HEK293 (cell line): ENCODE measurements at regions not wholly inside any gene's neighbourhood (a gene's known extent, or its start where the extent isn't known, plus 50 kb on each side); places are given as distances from the start of the nearest gene placed in this dataset.

ENCODE experiments used
- CTCF ChIA-PET: fragments of 350-600 bp; formaldehyde crosslinking; extraction: SDS; loops from one replicate; lab custom pipeline; 2021; ENCODE audit warnings: antibody characterized with exemption; lab: Yijun Ruan, JAX
- POLR2A ChIA-PET: fragments of 300-600 bp; formaldehyde crosslinking; extraction: SDS; loops from one replicate; lab custom pipeline; 2020; ENCODE audit warnings: antibody characterized with exemption, inconsistent platforms; lab: Yijun Ruan, JAX
- H3K27ac ChIP-seq: fragments of 200-500 bp; sonication (Bioruptor generic); 2 replicates; pipeline ENCODE4 v1.5.1; 2014; ENCODE audit warnings: low read depth, low read length, control low read depth, inconsistent platforms; ENCODE audit errors: extremely low read depth
- H3K36me3 ChIP-seq, 2 experiments: fragments of 200-500 bp in 1 of 2; sonication (Bioruptor generic) in 1 of 2; 1 replicate in 1 of 2; 2 replicates in 1 of 2; pipeline ENCODE4 v1.5.1; 2014 to 2017; ENCODE audit warnings: inconsistent platforms in 2 of 2, low read length in 2 of 2; ENCODE audit not compliant: control insufficient read depth in 2 of 2, insufficient read depth in 1 of 2
- H3K4me1 ChIP-seq: fragments of 200-500 bp; sonication (Bioruptor generic); 2 replicates; pipeline ENCODE4 v1.5.1; 2014; ENCODE audit warnings: mild to moderate bottlenecking, low read length, inconsistent platforms; ENCODE audit not compliant: control insufficient read depth, insufficient read depth
- H3K4me3 ChIP-seq: 2 replicates; pipeline ENCODE4 v1.5.1; 2011; ENCODE audit warnings: low read depth, mild to moderate bottlenecking, control low read depth, low read length, moderate library complexity
- H3K9me3 ChIP-seq: fragments of 200-500 bp; sonication (Bioruptor generic); 2 replicates; pipeline ENCODE4 v1.5.1; 2014; ENCODE audit warnings: low read depth, low read length, inconsistent platforms; ENCODE audit not compliant: control insufficient read depth, insufficient read depth
- GLI2 ChIP-seq: fragments of 450-650 bp; formaldehyde crosslinking; IDR thresholded peaks from 2 replicates; pipeline ENCODE4; 2017; ENCODE audit warnings: missing biosample characterization, missing genetic modification characterization, low read depth, borderline replicate concordance
- RBAK ChIP-seq: fragments of 450-650 bp; formaldehyde crosslinking; IDR thresholded peaks from 2 replicates; pipeline ENCODE4 v1.5.1; 2016; ENCODE audit warnings: missing biosample characterization, missing genetic modification characterization
- ZBTB11 ChIP-seq: fragments of 450-650 bp; formaldehyde crosslinking; conservative IDR thresholded peaks from 2 replicates; pipeline ENCODE4 v1.5.1; 2016; ENCODE audit warnings: low read depth, missing biosample characterization, missing genetic modification characterization
- ZBTB20 ChIP-seq: fragments of 450-650 bp; formaldehyde crosslinking; IDR thresholded peaks from 2 replicates; pipeline ENCODE4 v1.5.1; 2016; ENCODE audit warnings: missing biosample characterization, missing genetic modification characterization
- ZBTB7A ChIP-seq: fragments of 450-650 bp; formaldehyde crosslinking; IDR thresholded peaks from 2 replicates; pipeline ENCODE4 v1.5.1; 2016; ENCODE audit warnings: low read depth, missing biosample characterization, missing genetic modification characterization
- ZEB2 ChIP-seq: fragments of 450-650 bp; formaldehyde crosslinking; IDR thresholded peaks from 2 replicates; pipeline ENCODE4 v1.5.1; 2016; ENCODE audit warnings: missing biosample characterization, missing genetic modification characterization
- ZFP41 ChIP-seq: fragments of 450-650 bp; formaldehyde crosslinking; IDR thresholded peaks from 2 replicates; pipeline ENCODE4 v1.5.1; 2016; ENCODE audit warnings: missing biosample characterization, missing genetic modification characterization, borderline replicate concordance
- ZNF155 ChIP-seq: fragments of 450-650 bp; formaldehyde crosslinking; IDR thresholded peaks from 2 replicates; pipeline ENCODE4 v1.5.1; 2016; ENCODE audit warnings: missing biosample characterization, missing genetic modification characterization
- ZNF169 ChIP-seq: fragments of 450-650 bp; formaldehyde crosslinking; IDR thresholded peaks from 2 replicates; pipeline ENCODE4 v1.5.1; 2016; ENCODE audit warnings: missing biosample characterization, missing genetic modification characterization
- ZNF311 ChIP-seq: fragments of 450-650 bp; formaldehyde crosslinking; IDR thresholded peaks from 2 replicates; pipeline ENCODE4 v1.5.1; 2017; ENCODE audit warnings: missing biosample characterization, missing genetic modification characterization, borderline replicate concordance
- ZNF350 ChIP-seq: fragments of 450-650 bp; formaldehyde crosslinking; IDR thresholded peaks from 2 replicates; pipeline ENCODE4 v1.5.0; 2017; ENCODE audit warnings: missing biosample characterization, mild to moderate bottlenecking, missing genetic modification characterization
- ZNF391 ChIP-seq: fragments of 450-650 bp; formaldehyde crosslinking; IDR thresholded peaks from 2 replicates; pipeline ENCODE4 v1.5.1; 2016; ENCODE audit warnings: low read depth, missing biosample characterization, missing genetic modification characterization, borderline replicate concordance
- ZNF404 ChIP-seq: fragments of 450-650 bp; formaldehyde crosslinking; IDR thresholded peaks from 2 replicates; pipeline ENCODE4 v1.5.1; 2017; ENCODE audit warnings: missing biosample characterization, missing genetic modification characterization
- ZNF621 ChIP-seq: fragments of 450-650 bp; formaldehyde crosslinking; IDR thresholded peaks from 2 replicates; pipeline ENCODE4 v1.5.1; 2017; ENCODE audit warnings: missing biosample characterization, missing genetic modification characterization
- ZNF654 ChIP-seq: fragments of 450-650 bp; formaldehyde crosslinking; IDR thresholded peaks from 2 replicates; pipeline ENCODE4 v1.5.1; 2016; ENCODE audit warnings: low read depth, missing biosample characterization, missing genetic modification characterization
- ZNF664 ChIP-seq: fragments of 450-650 bp; formaldehyde crosslinking; IDR thresholded peaks from 2 replicates; pipeline ENCODE4 v1.5.1; 2016; ENCODE audit warnings: missing biosample characterization, missing genetic modification characterization
- ZNF701 ChIP-seq: fragments of 450-650 bp; formaldehyde crosslinking; IDR thresholded peaks from 2 replicates; pipeline ENCODE4 v1.5.1; 2016; ENCODE audit warnings: missing biosample characterization, missing genetic modification characterization
- ZNF776 ChIP-seq: fragments of 450-650 bp; formaldehyde crosslinking; IDR thresholded peaks from 2 replicates; pipeline ENCODE4 v1.5.0; 2017; ENCODE audit warnings: missing biosample characterization, missing genetic modification characterization, borderline replicate concordance
- ZNF777 ChIP-seq: fragments of 450-650 bp; formaldehyde crosslinking; IDR thresholded peaks from 2 replicates; pipeline ENCODE4 v1.5.1; 2017; ENCODE audit warnings: missing biosample characterization, missing genetic modification characterization, borderline replicate concordance
- ZNF785 ChIP-seq: fragments of 450-650 bp; formaldehyde crosslinking; IDR thresholded peaks from 2 replicates; pipeline ENCODE4 v1.5.1; 2016; ENCODE audit warnings: missing biosample characterization, missing genetic modification characterization
- ZNF837 ChIP-seq: fragments of 450-650 bp; formaldehyde crosslinking; IDR thresholded peaks from 2 replicates; pipeline ENCODE4 v1.5.1; 2016; ENCODE audit warnings: missing biosample characterization, missing genetic modification characterization
- TF ChIP-seq, protein P1 (sequence below): fragments of 450-650 bp; formaldehyde crosslinking; IDR thresholded peaks from 2 replicates; pipeline ENCODE4 v1.5.1; 2016; ENCODE audit warnings: missing biosample characterization, missing genetic modification characterization
- TF ChIP-seq, protein P2 (sequence below): IDR thresholded peaks from 2 replicates; pipeline ENCODE4 v1.6.1; 2011; ENCODE audit warnings: mild to moderate bottlenecking, low read depth, low read length, borderline replicate concordance

DNA sequence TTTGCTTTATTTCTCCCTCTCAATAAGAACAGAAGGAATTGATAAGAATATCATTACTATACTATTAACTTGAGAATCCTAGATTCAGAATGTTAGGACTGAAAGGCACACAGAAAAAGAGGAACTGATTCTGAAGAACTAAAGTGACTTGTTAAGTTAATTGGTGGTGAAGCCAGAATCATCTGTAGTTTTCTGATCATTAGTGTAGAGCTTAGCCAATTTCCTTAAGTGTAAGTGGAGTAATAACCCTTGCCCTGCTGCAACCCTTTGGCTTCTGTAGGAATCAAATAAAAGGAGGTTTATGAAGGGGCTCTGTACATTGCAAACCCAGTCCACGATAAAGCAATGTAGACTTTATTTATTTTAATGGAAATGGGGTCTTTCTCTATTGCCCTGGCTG is 1186.0 kb downstream of the SORCS3 start:
- Histone ChIP-seq H3K9me3 (no peaks in the 10 kb centered on the region), H3K4me3 (no peak overlapping the region), H3K4me1 (no peaks in the 10 kb centered on the region), H3K27ac (no peak overlapping the region), H3K36me3 (no peaks in the 10 kb centered on the region)
- CTCF ChIA-PET = no interaction called here
- TF ChIP-seq ZNF776 (tag by site-specific recombination) (no peak), ZBTB7A (tag by site-specific recombination) (no peak), ZBTB20 (tag by site-specific recombination) (no peak)
- TF ChIP-seq, protein P1, sequence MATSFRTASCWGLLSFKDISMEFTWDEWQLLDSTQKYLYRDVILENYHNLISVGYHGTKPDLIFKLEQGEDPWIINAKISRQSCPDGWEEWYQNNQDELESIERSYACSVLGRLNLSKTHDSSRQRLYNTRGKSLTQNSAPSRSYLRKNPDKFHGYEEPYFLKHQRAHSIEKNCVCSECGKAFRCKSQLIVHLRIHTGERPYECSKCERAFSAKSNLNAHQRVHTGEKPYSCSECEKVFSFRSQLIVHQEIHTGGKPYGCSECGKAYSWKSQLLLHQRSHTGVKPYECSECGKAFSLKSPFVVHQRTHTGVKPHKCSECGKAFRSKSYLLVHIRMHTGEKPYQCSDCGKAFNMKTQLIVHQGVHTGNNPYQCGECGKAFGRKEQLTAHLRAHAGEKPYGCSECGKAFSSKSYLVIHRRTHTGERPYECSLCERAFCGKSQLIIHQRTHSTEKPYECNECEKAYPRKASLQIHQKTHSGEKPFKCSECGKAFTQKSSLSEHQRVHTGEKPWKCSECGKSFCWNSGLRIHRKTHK (tag by site-specific recombination) = no peak
- TF ChIP-seq, all 188 proteins: peak for 0
- POLR2A ChIA-PET = no interaction called here

DNA sequence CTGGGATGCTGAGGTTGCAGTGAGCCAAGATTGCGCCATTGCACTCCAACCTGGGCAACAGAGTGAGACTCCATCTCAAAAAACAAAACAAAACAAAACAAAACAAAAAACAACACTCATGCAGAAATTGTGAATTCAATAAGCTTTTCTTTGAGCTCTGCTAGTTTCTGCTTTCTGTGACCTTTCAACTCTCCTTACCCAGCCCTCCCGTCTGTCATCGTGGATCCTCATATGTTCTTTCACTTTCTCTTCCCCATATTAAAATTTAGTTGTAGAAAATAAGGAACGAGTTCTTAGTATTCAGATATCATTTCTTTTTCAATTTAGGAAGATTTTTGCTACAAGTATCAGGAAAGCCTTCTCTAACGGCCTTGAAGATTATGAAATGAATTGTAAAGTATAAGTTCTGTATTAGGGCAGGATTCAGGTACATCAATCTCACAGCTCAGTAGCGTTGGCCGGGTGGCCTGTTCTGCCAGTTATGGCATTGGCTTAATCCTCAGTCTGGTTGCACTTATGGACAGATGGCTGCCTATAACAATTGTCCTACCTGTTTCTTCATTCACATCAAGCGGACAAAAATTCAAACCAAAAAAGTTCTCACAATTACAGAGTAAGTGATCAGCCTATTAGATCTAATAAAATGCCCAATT is 1167.0 kb downstream of the SORCS3 start:
- Histone ChIP-seq H3K36me3 (no peaks in the 10 kb centered on the region), H3K9me3 (no peaks in the 10 kb centered on the region), H3K27ac (no peak overlapping the region)
- POLR2A ChIA-PET = no interaction called here
- CTCF ChIA-PET = no interaction called here
- no peak for TF ChIP-seq ZNF155 (tag by site-specific recombination)
- TF ChIP-seq ZNF777 = no peak
- TF ChIP-seq ZNF776 (tag by site-specific recombination) = no peak
- TF ChIP-seq ZNF350 = no peak
- no peak for TF ChIP-seq ZNF785 (tag by site-specific recombination)
- TF ChIP-seq ZNF837 (tag by site-specific recombination) = no peak
- TF ChIP-seq, all 188 proteins: peak for 0
- H3K4me3 ChIP-seq = no peak overlapping the region
- no peaks in the 10 kb centered on the region for H3K4me1 ChIP-seq

DNA sequence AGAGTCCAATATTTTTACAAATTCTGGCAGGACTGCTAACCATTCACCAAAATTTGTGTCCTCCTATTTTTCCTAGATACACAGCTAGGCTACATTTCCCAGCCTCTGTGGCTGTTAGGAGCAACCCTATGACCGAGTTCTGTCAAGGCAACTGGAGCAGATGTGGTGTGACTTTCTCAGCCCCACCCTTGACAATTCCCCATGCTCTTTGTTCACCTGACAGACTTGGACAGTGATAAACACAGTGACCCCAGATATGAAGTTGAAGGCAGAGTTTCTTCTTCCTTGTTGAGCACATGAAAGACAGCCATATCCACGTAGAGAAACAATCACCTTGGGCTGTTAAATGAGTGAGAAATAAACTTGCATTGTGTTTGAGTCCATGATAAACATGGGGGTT is 1162.1 kb downstream of the SORCS3 start:
- TF ChIP-seq ZNF169 (tag by site-specific recombination) = no peak
- TF ChIP-seq ZNF664 (tag by site-specific recombination) = no peak
- TF ChIP-seq ZEB2 (tag by site-specific recombination) = no peak
- no peak for TF ChIP-seq ZNF654 (tag by site-specific recombination)
- TF ChIP-seq ZNF621 (tag by site-specific recombination) = no peak
- TF ChIP-seq ZFP41 (tag by site-specific recombination) = no peak
- no peak for TF ChIP-seq ZNF391 (tag by site-specific recombination)
- TF ChIP-seq, protein P2, sequence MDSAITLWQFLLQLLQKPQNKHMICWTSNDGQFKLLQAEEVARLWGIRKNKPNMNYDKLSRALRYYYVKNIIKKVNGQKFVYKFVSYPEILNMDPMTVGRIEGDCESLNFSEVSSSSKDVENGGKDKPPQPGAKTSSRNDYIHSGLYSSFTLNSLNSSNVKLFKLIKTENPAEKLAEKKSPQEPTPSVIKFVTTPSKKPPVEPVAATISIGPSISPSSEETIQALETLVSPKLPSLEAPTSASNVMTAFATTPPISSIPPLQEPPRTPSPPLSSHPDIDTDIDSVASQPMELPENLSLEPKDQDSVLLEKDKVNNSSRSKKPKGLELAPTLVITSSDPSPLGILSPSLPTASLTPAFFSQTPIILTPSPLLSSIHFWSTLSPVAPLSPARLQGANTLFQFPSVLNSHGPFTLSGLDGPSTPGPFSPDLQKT = no peak
- no peak for TF ChIP-seq ZNF701
- no peak for TF ChIP-seq ZBTB11 (tag by site-specific recombination)
- no peak for TF ChIP-seq ZNF404 (tag by site-specific recombination)
- no peak for TF ChIP-seq RBAK (tag by site-specific recombination)
- TF ChIP-seq ZNF311 (tag by site-specific recombination) = no peak
- TF ChIP-seq GLI2 (tag by site-specific recombination) = no peak
- ChIA-PET POLR2A (no interaction called here), CTCF (no interaction called here)

More for the DNA sequence above, 1162.1 kb downstream of the SORCS3 start:
- Histone ChIP-seq H3K4me1 (no peaks in the 10 kb centered on the region), H3K9me3 (no peaks in the 10 kb centered on the region), H3K27ac (no peak overlapping the region), H3K36me3 (no peaks in the 10 kb centered on the region), H3K4me3 (no peak overlapping the region)
